ENCODE measurements at regions not wholly inside any gene's neighbourhood (a gene's known extent, or its start where the extent isn't known, plus 50 kb on each side); places are given as distances from the start of the nearest gene placed in this dataset.

DNA sequence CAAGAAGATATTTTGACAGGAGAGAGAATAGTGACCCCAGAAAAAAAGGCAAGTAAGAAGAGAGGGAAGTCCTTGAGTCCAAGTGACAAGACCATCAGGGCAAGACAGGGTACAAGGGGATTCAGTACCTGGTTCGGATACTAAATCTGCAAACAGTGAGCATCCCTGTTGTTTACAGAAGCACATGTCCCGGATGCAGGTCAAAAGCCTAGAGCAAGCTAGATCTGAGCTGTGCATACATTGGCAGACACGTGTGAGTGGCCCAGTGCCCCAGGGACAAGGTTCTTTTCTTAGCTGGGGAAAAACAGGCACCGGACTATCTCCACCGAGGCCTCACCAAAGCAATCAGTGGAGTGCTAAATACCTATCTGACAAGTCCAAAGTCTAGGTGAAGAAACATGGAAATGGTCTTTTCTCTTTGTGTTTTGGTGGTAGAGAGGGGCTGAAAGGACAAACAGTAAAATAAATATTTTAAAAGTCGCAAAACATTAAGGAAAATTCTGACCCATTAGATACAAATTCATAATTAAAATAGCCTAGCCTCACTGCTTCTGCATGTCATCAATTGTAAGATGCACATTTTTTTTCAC, 165.2 kb downstream of the SUCLG1 start:
- intact Hi-C loops (cut with DNase I) = no loop called here
- Histone ChIP-seq H3K9me3 (no peaks in the 10 kb centered on the region), H3K27ac (no peak overlapping the region), H3K4me3 (no peak overlapping the region), H3K4me1 (no peaks in the 10 kb centered on the region), H3K27me3 (no peaks in the 10 kb centered on the region), H3K36me3 (no peaks in the 10 kb centered on the region)
- 60 to 61% methylated on average over 6 of the region's 6 CpGs for WGBS, 2 donors
- TF ChIP-seq, protein P1, sequence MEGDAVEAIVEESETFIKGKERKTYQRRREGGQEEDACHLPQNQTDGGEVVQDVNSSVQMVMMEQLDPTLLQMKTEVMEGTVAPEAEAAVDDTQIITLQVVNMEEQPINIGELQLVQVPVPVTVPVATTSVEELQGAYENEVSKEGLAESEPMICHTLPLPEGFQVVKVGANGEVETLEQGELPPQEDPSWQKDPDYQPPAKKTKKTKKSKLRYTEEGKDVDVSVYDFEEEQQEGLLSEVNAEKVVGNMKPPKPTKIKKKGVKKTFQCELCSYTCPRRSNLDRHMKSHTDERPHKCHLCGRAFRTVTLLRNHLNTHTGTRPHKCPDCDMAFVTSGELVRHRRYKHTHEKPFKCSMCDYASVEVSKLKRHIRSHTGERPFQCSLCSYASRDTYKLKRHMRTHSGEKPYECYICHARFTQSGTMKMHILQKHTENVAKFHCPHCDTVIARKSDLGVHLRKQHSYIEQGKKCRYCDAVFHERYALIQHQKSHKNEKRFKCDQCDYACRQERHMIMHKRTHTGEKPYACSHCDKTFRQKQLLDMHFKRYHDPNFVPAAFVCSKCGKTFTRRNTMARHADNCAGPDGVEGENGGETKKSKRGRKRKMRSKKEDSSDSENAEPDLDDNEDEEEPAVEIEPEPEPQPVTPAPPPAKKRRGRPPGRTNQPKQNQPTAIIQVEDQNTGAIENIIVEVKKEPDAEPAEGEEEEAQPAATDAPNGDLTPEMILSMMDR (IDR thresholded peaks at IDR 0.05) = no peak
- DNase-seq (no peak), FAIRE-seq (no peak), ATAC-seq (no peak)

DNA sequence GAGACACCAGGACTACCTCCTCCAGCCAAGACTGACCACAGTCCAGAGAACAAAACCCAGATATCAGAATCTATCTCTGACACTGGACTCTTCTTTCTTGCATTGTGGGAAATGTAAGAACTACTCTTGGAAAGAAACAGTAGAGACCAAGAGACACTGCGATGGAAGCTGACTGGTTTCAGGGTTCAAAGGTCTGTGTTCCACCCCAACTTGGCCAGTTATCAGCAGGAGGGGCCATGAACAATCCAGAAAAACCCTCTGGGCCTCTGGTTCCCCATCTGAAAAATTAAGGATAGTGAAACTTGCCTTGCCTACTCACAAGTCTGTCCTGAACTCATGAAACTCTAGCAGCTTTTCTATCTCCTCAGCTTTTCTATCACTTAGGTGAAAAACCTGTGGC, 166.5 kb downstream of the SUCLG1 start:
- 81 to 83% methylated on average over 1 of the region's 1 CpG for WGBS, 2 donors
- TF ChIP-seq, protein P1 (IDR thresholded peaks at IDR 0.05) = no peak
- H3K4me1 ChIP-seq = no peaks in the 10 kb centered on the region
- H3K27me3 ChIP-seq = no peaks in the 10 kb centered on the region
- H3K36me3 ChIP-seq = no peaks in the 10 kb centered on the region
- no peaks in the 10 kb centered on the region for H3K9me3 ChIP-seq
- no peak overlapping the region for H3K27ac ChIP-seq
- no peak overlapping the region for H3K4me3 ChIP-seq
- ATAC-seq = no peak
- intact Hi-C loops (cut with DNase I) = no loop called here
- DNase-seq = no peak
- no peak for FAIRE-seq

DNA sequence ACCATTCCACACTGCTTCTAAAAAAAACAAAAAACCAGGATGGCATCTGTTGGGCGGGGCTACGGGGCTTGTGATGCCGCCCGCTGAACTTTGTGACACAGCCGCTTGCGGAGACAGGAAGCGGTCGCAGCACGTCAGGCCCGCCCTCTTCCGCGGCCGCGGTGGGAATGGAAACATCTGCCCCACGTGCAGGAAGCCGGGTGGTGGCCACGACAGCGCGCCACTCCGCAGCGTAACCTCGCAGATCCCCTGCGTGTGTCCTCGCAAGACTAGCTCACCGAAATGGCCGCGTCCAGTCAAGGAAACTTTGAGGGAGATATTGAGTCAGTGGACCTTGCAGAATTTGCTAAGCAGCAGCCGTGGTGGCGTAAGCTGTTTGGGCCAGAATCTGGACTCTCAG, 168.5 kb downstream of the SUCLG1 start:
- FAIRE-seq = no peak
- no peak for ATAC-seq
- TF ChIP-seq, protein P1 (IDR thresholded peaks at IDR 0.05) = no peak
- H3K9me3 ChIP-seq = no peaks in the 10 kb centered on the region
- no peak overlapping the region for H3K27ac ChIP-seq
- no peaks in the 10 kb centered on the region for H3K27me3 ChIP-seq
- DNase-seq = peak in 1 of 6 donors; percentile 43
- H3K4me1 ChIP-seq = no peaks in the 10 kb centered on the region
- no peak overlapping the region for H3K4me3 ChIP-seq
- no peaks in the 10 kb centered on the region for H3K36me3 ChIP-seq
- 91 to 96% methylated on average over 29 of the region's 29 CpGs for WGBS, 2 donors
- intact Hi-C loops (cut with DNase I) = no loop called here

DNA sequence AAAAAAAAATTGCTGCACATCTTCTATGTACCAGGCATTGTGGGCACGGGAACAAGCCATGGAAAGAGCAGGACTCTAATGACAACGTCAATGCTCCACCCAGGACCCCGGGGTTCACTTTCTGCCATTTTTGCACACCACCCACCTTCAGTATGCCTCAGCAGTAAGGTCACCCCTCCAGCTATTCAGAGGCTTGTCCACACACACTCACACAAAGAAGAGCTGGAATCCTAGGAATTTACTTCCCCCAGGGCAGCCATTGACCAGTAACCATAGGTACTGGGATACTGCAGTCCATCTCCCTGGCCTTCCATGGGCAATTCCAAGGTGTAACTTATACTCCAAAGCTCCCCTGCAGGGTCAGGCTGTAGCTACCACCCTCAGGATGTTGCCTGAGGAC, 170.8 kb downstream of the SUCLG1 start:
- intact Hi-C loops (cut with DNase I) = no loop called here
- 74 to 87% methylated on average over 3 of the region's 3 CpGs for WGBS, 2 donors

DNA sequence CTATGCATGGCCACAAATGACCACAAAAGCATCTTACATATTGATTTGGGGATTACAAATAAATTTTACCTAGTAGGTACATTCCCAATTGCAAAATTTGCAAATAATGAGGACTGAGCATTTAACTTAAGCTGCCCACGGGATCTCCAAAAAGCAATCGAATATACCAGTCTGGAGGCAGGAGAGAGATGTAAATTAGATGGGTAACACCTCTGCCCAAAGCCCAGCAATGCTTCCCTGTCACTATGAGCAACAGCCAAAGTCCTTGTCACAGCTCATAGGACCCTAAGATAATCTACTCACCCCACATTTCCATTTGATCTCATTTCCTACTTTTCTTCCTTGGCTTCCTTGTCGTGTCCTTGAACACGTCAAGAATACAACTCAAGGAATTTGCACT, 172.2 kb downstream of the SUCLG1 start:
- Histone ChIP-seq H3K27ac (no peak overlapping the region), H3K4me3 (no peak overlapping the region), H3K36me3 (no peaks in the 10 kb centered on the region), H3K4me1 (no peaks in the 10 kb centered on the region), H3K27me3 (no peaks in the 10 kb centered on the region), H3K9me3 (no peaks in the 10 kb centered on the region)
- WGBS, 2 donors = 68 to 73% methylated on average over 4 of the region's 4 CpGs
- TF ChIP-seq, protein P1 (IDR thresholded peaks at IDR 0.05) = no peak
- DNase-seq (no peak), FAIRE-seq (no peak), ATAC-seq (no peak)
- intact Hi-C loops (cut with DNase I) = no loop called here

More for the DNA sequence above, 170.8 kb downstream of the SUCLG1 start:
- Histone ChIP-seq H3K9me3 (no peaks in the 10 kb centered on the region), H3K4me1 (no peaks in the 10 kb centered on the region), H3K27ac (no peak overlapping the region), H3K36me3 (no peaks in the 10 kb centered on the region), H3K27me3 (no peaks in the 10 kb centered on the region), H3K4me3 (no peak overlapping the region)
- DNase-seq (no peak), FAIRE-seq (no peak), ATAC-seq (no peak)
- TF ChIP-seq, protein P1 (IDR thresholded peaks at IDR 0.05) = no peak

Data from pancreas (tissue), 10 donors.